K562 (cell line): ENCODE measurements at regions not wholly inside any gene's neighbourhood (a gene's known extent, or its start where the extent isn't known, plus 50 kb on each side); places are given as distances from the start of the nearest gene placed in this dataset.

Experiments used
- ATAC-seq: fragments of 200-7000 bp; cut with Tn5 transposase; 3 replicates; pipeline ENCODE4 v1.9.1; 2020; ENCODE audit warnings: moderate library complexity
- BruUV-seq: library from RNA; stranded (reverse); fragments of 400-500 nt; replicated peaks from 2 replicates; lab custom pipeline; 2021; lab: Mats Ljungman, UMichigan
- CTCF ChIA-PET: fragments of 300-600 bp; formaldehyde crosslinking; extraction: SDS; loops from one replicate; lab custom pipeline; 2021; ENCODE audit warnings: low intra/inter-chr PET ratio; lab: Yijun Ruan, JAX
- POLR2A ChIA-PET: fragments of 300-600, 350-650 bp; sonication (Branson Sonifier 250); formaldehyde crosslinking; extraction: SDS; loops from one replicate; lab custom pipeline; 2021; ENCODE audit warnings: antibody characterized with exemption, inconsistent platforms; lab: Yijun Ruan, JAX
- DNase-seq, 4 experiments: peaks; one replicate each; pipeline versions ENCODE4 v3.0.0 to v3.0.0-alpha.2; 2011 to 2018; ENCODE audit warnings: low spot score in 3 of 4, mixed read lengths in 3 of 4; ENCODE audit errors: extremely low read depth in 1 of 4
- FAIRE-seq: peaks from 2 replicates; lab custom pipeline; 2011; peaks lifted over from hg19 to GRCh38; lab: Jason Lieb, UNC
- H2AFZ ChIP-seq: 2 replicates; pipeline ENCODE4 v1.6.0; 2011; ENCODE audit warnings: low read depth, low read length, control low read depth, inconsistent platforms
- H3K27ac ChIP-seq: fragments of 200-600 bp; 3 replicates; pipeline ENCODE4 v1.8.0; 2011; ENCODE audit warnings: low read depth, mild to moderate bottlenecking, control low read depth, inconsistent platforms, low read length, moderate library complexity, mixed read lengths; ENCODE audit errors: extremely low read depth
- H3K27me3 ChIP-seq, 2 experiments: fragments of 300-600 bp in 1 of 2; 2 replicates in 1 of 2; 3 replicates in 1 of 2; pipeline versions ENCODE4 v1.6.0 to v1.8.0; 2011; ENCODE audit warnings: inconsistent platforms in 2 of 2, low read length in 2 of 2, mild to moderate bottlenecking in 1 of 2, mixed read lengths in 1 of 2, moderate library complexity in 1 of 2; ENCODE audit not compliant: control insufficient read depth in 2 of 2, insufficient read depth in 2 of 2
- H3K36me3 ChIP-seq: fragments of 300-600 bp; 3 replicates; pipeline ENCODE4 v1.8.0; 2011; ENCODE audit warnings: mild to moderate bottlenecking, low read length, inconsistent platforms; ENCODE audit not compliant: control insufficient read depth, insufficient read depth
- H3K4me1 ChIP-seq, 2 experiments: fragments of 200-600 bp in 1 of 2; replicated peaks in 1 of 2; 2 replicates in 1 of 2; 3 replicates in 1 of 2; pipeline versions ENCODE4 v1.5.1 to v1.8.0; 2011; ENCODE audit warnings: inconsistent platforms in 2 of 2, low read length in 2 of 2, mild to moderate bottlenecking in 1 of 2, mixed read lengths in 1 of 2, moderate library complexity in 1 of 2; ENCODE audit not compliant: control insufficient read depth in 2 of 2, insufficient read depth in 2 of 2
- H3K4me2 ChIP-seq: 2 replicates; pipeline ENCODE4 v1.6.1; 2011; ENCODE audit warnings: low read length, control low read depth, inconsistent platforms, mixed read lengths; ENCODE audit not compliant: insufficient read depth
- H3K4me3 ChIP-seq: fragments of 200-600 bp; sonication (generic), shearing (Covaris generic); 2 replicates; pipeline ENCODE4 v1.5.1; 2016; ENCODE audit warnings: control low read depth, inconsistent platforms
- H3K79me2 ChIP-seq: fragments of 200-600 bp; 3 replicates; pipeline ENCODE4 v1.8.0; 2011; ENCODE audit warnings: low read length, inconsistent platforms; ENCODE audit not compliant: control insufficient read depth, insufficient read depth
- H3K9ac ChIP-seq, 2 experiments: 2 replicates each; pipeline versions ENCODE4 v1.6.0 to v1.6.1; 2011; ENCODE audit warnings: low read depth in 2 of 2, low read length in 2 of 2, control low read depth in 1 of 2, inconsistent platforms in 1 of 2, mild to moderate bottlenecking in 1 of 2, mixed read lengths in 1 of 2; ENCODE audit not compliant: insufficient read depth in 1 of 2
- H3K9me1 ChIP-seq: one replicate; pipeline ENCODE4 v1.6.0; 2011; ENCODE audit warnings: inconsistent platforms, mild to moderate bottlenecking, low read length, moderate library complexity; ENCODE audit not compliant: control insufficient read depth, insufficient read depth
- H3K9me3 ChIP-seq: replicated peaks from 2 replicates; pipeline ENCODE4 v1.5.1; 2011; ENCODE audit warnings: low read depth, low read length, inconsistent platforms; ENCODE audit not compliant: control insufficient read depth, insufficient read depth
- H4K20me1 ChIP-seq: replicated peaks from 2 replicates; pipeline ENCODE4 v1.6.1; 2011; ENCODE audit warnings: low read length, inconsistent platforms, mixed read lengths; ENCODE audit not compliant: control insufficient read depth, insufficient read depth
- DEAF1 ChIP-seq: fragments of 450-650 bp; formaldehyde crosslinking; IDR thresholded peaks from 2 replicates; pipeline ENCODE4 v1.4.0; 2020; ENCODE audit warnings: mild to moderate bottlenecking, moderate library complexity
- SFPQ ChIP-seq: fragments of 200-400 bp; formaldehyde crosslinking; IDR thresholded peaks from 2 replicates; pipeline ENCODE4 v1.6.1; 2017; ENCODE audit warnings: mild to moderate bottlenecking, low read depth, low read length, moderate library complexity
- TSC22D4 ChIP-seq: fragments of 450-650 bp; IDR thresholded peaks from 2 replicates; pipeline ENCODE4 v1.6.1; 2016; ENCODE audit warnings: missing genetic modification characterization, missing biosample characterization, control low read depth
- ZNF511 ChIP-seq: sonication (generic); formaldehyde crosslinking; IDR thresholded peaks from 2 replicates; pipeline ENCODE4 v1.8.0; 2022; ENCODE audit warnings: mild to moderate bottlenecking, missing genetic modification reagents
- WGBS: fragments of 100-300 bp; shearing (Covaris generic); methylation state at CpG from one replicate; pipeline ENCODE4 v1.1.6; 2016; ENCODE audit warnings: low coverage, mixed read lengths; ENCODE audit not compliant: insufficient coverage; ENCODE audit errors: missing lambda C conversion rate; 5-methylcytosine and 5-hydroxymethylcytosine counted together
- in situ Hi-C: fragments of 300-500 bp; cut with MboI; formaldehyde crosslinking; loops from 4 replicates; pipeline ENCODE4 v1.15.0; 2018; ENCODE audit warnings: inconsistent platforms, mixed read lengths
- intact Hi-C: fragments of 100-400 bp; cut with micrococcal nuclease; formaldehyde crosslinking; loops from 2 replicates; pipeline ENCODE4 v1.14.2; 2022
- TF ChIP-seq, protein P1 (sequence below): sonication (generic); formaldehyde crosslinking; IDR thresholded peaks from 2 replicates; pipeline ENCODE4 v1.8.1; 2023; ENCODE audit warnings: mild to moderate bottlenecking, missing genetic modification reagents

GRCh38 chr10:105727131-105727530 is 1086.0 kb downstream of the SORCS3 start:
- ChIA-PET POLR2A (no interaction called here), CTCF (no interaction called here)
- Histone ChIP-seq H3K27ac (no peak overlapping the region), H3K27me3 (no peaks in the 10 kb centered on the region), H3K4me2 (no peak overlapping the region), H2AFZ (no peak overlapping the region), H3K4me3 (no peak overlapping the region), H3K79me2 (no peaks in the 10 kb centered on the region), H3K4me1 (no peaks in the 10 kb centered on the region), H3K9ac (no peak overlapping the region), H3K9me3 (no peaks in the 10 kb centered on the region), H4K20me1 (no peaks in the 10 kb centered on the region), H3K9me1 (no peaks in the 10 kb centered on the region), H3K36me3 (no peaks in the 10 kb centered on the region)
- WGBS = 3% methylated on average over 2 of the region's 2 CpGs
- intact Hi-C loops = no loop called here
- BruUV-seq = no TSS peak
- no peak for ATAC-seq
- TF ChIP-seq ZNF511 (CRISPR knock-in tag) (no peak), SFPQ (no peak), DEAF1 (CRISPR knock-in tag) (no peak), TSC22D4 (tag) (no peak)
- TF ChIP-seq, protein P1, sequence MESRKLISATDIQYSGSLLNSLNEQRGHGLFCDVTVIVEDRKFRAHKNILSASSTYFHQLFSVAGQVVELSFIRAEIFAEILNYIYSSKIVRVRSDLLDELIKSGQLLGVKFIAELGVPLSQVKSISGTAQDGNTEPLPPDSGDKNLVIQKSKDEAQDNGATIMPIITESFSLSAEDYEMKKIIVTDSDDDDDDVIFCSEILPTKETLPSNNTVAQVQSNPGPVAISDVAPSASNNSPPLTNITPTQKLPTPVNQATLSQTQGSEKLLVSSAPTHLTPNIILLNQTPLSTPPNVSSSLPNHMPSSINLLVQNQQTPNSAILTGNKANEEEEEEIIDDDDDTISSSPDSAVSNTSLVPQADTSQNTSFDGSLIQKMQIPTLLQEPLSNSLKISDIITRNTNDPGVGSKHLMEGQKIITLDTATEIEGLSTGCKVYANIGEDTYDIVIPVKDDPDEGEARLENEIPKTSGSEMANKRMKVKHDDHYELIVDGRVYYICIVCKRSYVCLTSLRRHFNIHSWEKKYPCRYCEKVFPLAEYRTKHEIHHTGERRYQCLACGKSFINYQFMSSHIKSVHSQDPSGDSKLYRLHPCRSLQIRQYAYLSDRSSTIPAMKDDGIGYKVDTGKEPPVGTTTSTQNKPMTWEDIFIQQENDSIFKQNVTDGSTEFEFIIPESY (CRISPR knock-in tag) = no peak
- FAIRE-seq = no peak
- DNase-seq = no peak
- in situ Hi-C loops = no loop called here
